ENCODE measurements at regions not wholly inside any gene's neighbourhood (a gene's known extent, or its start where the extent isn't known, plus 50 kb on each side); places are given as distances from the start of the nearest gene placed in this dataset.

- 53 to 92% (median 83%) methylated on average over 2 of the region's 2 CpGs for WGBS, 5 donors
- no peak for DNase-seq
- intact Hi-C loops (cut with DNase I; ENCODE audit: low total_unique reads), result no loop called here
- no peaks in the 10 kb centered on the region for H3K9me3 ChIP-seq
- H3K27ac ChIP-seq, result no peak overlapping the region
- no peak for TF ChIP-seq CTCF (IDR thresholded peaks at IDR 0.05)
- no peak for TF ChIP-seq EP300 (IDR thresholded peaks at IDR 0.05)
- no peak for TF ChIP-seq POLR2A (IDR thresholded peaks at IDR 0.05)
- no peak for TF ChIP-seq POLR2AphosphoS5 (IDR thresholded peaks at IDR 0.05)
- no peaks in the 10 kb centered on the region for H3K4me1 ChIP-seq
- H3K27me3 ChIP-seq, result peaks cover 0 to 61% (median 5%) of the 10 kb centered on the region in 3 donors
- H3K4me3 ChIP-seq, result no peak overlapping the region
- no peaks in the 10 kb centered on the region for H3K36me3 ChIP-seq
These were observed 196.2 kb downstream of the NPHP4 start for GRCh38 chr1:5796028-5796427.

GRCh38 chr1:5794279-5794678 is 197.9 kb downstream of the NPHP4 start:
- H3K27me3 ChIP-seq, result peaks cover 0 to 53% (median 5%) of the 10 kb centered on the region in 3 donors
- DNase-seq, result no peak
- H3K4me1 ChIP-seq, result no peaks in the 10 kb centered on the region
- H3K36me3 ChIP-seq, result no peaks in the 10 kb centered on the region
- intact Hi-C loops (cut with DNase I; ENCODE audit: low total_unique reads), result no loop called here
- no peak overlapping the region for H3K27ac ChIP-seq
- no peak overlapping the region for H3K4me3 ChIP-seq
- TF ChIP-seq POLR2A (IDR thresholded peaks at IDR 0.05) (no peak), EP300 (IDR thresholded peaks at IDR 0.05) (no peak), CTCF (IDR thresholded peaks at IDR 0.05) (no peak), POLR2AphosphoS5 (IDR thresholded peaks at IDR 0.05) (no peak)
- H3K9me3 ChIP-seq, result peaks cover 0 to 5% (median 4%) of the 10 kb centered on the region in 4 donors
- 74 to 84% (median 79%) methylated on average over 7 of the region's 7 CpGs for whole genome bisulfite sequencing, 5 donors

- no peak for TF ChIP-seq CTCF (IDR thresholded peaks at IDR 0.05)
- no peak for TF ChIP-seq EP300 (IDR thresholded peaks at IDR 0.05)
- no peak for TF ChIP-seq POLR2AphosphoS5 (IDR thresholded peaks at IDR 0.05)
- WGBS, 5 donors, result 54 to 71% (median 61%) methylated on average over 4 of the region's 4 CpGs
- no peaks in the 10 kb centered on the region for H3K4me1 ChIP-seq
- H3K36me3 ChIP-seq, result no peaks in the 10 kb centered on the region
- peaks cover 0 to 5% (median 4%) of the 10 kb centered on the region in 4 donors for H3K9me3 ChIP-seq
- H3K27me3 ChIP-seq, result peaks cover 0 to 48% (median 4%) of the 10 kb centered on the region in 3 donors
- DNase-seq, result no peak
- H3K4me3 ChIP-seq, result no peak overlapping the region
- intact Hi-C loops (cut with DNase I; ENCODE audit: low total_unique reads), result no loop called here
- no peak overlapping the region for H3K27ac ChIP-seq
These were observed 198.7 kb downstream of the NPHP4 start for GRCh38 chr1:5793516-5793915.

DNA sequence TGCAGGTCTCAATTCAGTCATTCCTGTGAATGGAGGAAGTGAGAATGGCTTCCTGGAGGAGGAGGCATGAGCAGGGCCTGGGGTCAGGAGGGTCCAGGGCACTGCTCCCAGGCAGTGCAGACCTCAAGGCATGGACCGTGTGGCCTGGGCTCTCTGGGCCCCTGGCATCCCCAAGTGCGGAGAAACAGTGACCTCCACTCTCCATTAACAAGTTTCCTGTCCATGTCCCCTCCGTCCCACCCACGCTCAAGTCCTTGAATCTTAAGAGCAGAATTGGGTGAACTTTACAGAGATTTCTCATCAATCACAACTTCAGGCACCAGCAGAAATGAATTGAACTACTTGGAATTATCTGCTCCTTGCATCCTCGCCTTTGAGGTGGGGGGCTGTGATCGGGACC is 211.1 kb downstream of the NPHP4 start:
- Histone ChIP-seq H3K36me3 (no peaks in the 10 kb centered on the region), H3K4me1 (no peaks in the 10 kb centered on the region), H3K27ac (no peak overlapping the region), H3K9me3 (no peaks in the 10 kb centered on the region), H3K27me3 (peaks cover 0 to 15% (median 0%) of the 10 kb centered on the region in 3 donors), H3K4me3 (no peak overlapping the region)
- intact Hi-C loops (cut with DNase I; ENCODE audit: low total_unique reads), result no loop called here
- 62 to 85% (median 68%) methylated on average over 6 of the region's 6 CpGs for WGBS, 5 donors
- TF ChIP-seq CTCF (IDR thresholded peaks at IDR 0.05) (no peak), POLR2AphosphoS5 (IDR thresholded peaks at IDR 0.05) (no peak), EP300 (IDR thresholded peaks at IDR 0.05) (no peak), POLR2A (IDR thresholded peaks at IDR 0.05) (no peak)
- DNase-seq, result no peak
